LNCAP (cell line): ENCODE measurements at regions not wholly inside any gene's neighbourhood (a gene's known extent, or its start where the extent isn't known, plus 50 kb on each side); places are given as distances from the start of the nearest gene placed in this dataset.

ENCODE experiments used
- TF ChIP-seq, protein P1 (sequence below): fragments of 450-650 bp; IDR thresholded peaks from 2 replicates; pipeline ENCODE4 v1.5.1; 2017; ENCODE audit warnings: mild to moderate bottlenecking

DNA sequence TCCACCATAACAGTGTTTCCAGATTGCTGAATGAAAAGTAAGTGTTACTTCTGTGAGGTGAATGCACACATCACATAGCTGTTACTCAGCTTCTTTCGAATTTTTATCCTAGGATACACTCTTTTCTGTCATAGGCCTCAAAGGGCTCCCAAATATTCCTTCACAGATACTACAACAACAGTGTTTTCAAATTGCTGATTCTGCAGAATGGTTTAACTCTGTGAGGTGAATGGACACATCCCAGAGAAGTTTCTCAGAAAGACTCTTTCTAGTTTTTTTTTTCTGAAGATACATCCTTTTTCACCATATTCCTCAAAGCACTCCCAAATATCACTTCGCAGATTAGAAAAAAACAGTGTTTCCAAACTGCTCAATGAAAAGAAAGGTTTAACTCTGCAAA, 221.1 kb downstream of the OR4A5 start:
- TF ChIP-seq, protein P1, sequence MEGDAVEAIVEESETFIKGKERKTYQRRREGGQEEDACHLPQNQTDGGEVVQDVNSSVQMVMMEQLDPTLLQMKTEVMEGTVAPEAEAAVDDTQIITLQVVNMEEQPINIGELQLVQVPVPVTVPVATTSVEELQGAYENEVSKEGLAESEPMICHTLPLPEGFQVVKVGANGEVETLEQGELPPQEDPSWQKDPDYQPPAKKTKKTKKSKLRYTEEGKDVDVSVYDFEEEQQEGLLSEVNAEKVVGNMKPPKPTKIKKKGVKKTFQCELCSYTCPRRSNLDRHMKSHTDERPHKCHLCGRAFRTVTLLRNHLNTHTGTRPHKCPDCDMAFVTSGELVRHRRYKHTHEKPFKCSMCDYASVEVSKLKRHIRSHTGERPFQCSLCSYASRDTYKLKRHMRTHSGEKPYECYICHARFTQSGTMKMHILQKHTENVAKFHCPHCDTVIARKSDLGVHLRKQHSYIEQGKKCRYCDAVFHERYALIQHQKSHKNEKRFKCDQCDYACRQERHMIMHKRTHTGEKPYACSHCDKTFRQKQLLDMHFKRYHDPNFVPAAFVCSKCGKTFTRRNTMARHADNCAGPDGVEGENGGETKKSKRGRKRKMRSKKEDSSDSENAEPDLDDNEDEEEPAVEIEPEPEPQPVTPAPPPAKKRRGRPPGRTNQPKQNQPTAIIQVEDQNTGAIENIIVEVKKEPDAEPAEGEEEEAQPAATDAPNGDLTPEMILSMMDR, result no peak

DNA sequence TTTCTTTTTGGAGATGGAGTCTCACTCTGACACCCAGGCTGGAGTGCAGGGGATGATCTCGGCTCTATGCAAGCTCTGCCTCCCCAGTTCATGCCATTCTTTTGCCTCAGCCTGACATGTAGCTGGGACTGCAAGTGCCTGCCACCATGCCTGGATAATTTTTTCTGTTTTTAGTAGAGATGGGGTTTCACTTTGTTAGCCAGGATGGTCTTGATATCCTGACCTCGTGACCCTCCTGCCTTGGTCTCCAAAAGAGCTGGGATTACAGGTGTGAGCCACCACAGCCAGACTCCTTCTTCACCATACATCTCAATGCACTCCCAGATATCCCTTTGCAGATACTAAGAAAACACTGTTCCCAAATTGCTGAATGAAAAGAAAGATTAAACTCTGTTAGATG, 224.3 kb downstream of the OR4A5 start:
- TF ChIP-seq, protein P1, result no peak

DNA sequence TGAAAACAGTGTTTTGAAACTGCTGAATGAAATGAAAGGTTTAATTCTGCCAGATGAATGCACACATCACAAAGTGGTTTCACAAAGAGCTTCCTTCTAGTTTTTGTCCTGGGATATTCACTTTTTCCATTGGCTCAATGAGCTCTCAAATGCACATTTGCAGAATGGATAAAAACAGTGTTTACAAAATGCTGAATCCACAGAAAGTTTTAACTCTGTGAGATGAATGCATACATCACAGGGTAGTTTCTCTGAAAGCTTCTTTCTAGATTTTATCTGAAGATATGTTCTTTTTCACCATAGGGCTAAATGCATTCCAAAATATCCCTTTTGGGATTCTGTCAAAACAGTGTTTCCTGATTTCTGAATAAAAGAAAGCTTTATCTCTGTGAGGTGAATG, 237.6 kb downstream of the OR4A5 start:
- TF ChIP-seq, protein P1, result no peak

DNA sequence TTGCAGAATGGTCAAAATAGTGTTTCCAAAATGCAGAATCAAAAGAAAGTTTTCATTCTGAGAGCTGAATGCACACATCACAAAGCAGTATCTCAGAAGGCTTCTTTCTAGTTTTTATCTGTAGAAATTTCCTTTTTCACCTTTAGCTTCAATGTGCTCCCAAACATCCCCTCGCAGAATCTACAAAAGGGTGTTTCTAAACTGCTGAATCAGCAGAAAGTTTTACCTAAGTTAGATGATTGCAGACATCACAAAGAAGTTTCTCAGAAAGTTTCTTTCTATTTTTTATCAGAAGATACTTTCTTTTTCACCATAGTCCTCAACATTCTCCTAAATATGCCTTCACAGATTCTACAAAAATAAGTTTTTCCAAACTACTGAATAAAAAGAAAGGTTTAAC, 239.8 kb downstream of the OR4A5 start:
- TF ChIP-seq, protein P1, result no peak

DNA sequence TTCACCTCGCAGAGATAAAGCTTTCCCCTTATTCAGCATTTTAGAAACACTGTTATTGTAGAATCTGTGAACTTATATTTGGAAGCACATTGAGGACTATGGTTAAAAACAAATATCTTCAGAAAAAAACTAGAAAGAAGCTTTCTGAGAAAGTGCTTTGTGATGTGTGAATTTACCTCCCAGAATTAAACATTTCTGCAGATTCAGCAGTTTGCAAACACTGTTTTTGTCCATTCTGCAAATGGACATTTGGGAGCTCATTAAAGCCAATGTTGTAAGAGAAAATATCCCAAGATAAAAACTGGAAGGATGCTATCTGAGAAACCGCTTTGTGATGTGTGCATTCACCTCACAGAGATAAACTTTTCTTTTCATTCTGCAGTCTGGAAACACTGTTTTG, 272.7 kb downstream of the OR4A5 start:
- TF ChIP-seq, protein P1, result no peak

DNA sequence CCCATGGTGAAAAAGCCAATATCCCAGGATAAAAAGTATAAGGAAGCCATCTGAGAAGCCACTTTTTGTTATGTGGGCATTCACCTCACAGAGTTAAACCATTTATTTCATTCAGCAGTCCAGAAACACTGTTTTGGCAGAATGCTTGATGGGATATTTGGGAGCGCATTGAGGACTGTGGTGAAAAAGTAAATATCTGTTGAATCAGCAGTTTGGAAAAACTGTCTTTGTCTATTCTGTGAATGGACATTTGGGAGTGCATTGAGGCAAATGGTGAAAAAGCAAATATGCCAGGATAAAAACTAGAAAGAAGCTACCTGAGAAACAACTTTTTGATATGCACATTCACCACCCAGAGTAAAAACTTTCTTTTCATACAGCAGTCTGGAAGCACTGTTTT, 276.2 kb upstream of the TRIM48 start:
- TF ChIP-seq, protein P1, result no peak

DNA sequence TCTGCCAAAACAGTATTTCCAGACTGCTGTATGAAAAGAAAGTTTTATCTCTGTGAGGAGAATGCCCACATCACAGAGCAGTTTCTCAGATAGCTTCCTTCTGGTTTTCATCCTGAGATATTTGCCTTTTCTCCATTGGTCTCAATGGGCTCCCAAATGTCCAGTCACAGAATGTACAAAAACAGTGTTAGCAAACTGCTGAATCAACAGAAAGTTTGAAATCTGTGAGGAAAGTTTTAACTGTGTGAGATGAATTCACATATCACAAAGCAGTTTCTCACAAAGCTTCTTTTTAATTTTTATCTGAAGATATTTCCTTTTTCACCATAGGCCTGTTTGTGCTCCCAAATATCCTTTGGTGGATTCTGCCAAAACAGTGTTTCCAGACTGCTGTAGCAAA, 207.2 kb upstream of the TRIM48 start:
- TF ChIP-seq, protein P1, result no peak

DNA sequence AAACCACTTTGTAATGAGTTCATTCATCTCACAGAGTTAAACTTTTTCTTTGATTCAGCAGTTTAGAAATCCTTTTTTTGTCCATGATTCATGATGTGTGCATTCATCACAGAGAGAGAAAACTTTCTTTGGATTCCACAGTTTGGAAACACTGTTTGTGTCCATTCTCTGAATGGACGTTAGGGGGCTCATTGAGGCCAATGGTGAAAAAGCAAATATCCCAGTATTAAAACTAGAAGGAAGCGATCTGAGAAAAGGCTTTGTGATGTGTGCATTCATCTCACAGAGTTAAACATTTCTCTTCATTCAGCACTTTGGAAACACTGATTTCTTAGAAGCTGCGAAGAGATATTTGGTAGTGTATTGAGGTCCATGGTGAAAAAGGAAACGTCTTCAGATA, 155.6 kb upstream of the TRIM48 start:
- TF ChIP-seq, protein P1, result peak; percentile 22; the same call in 1 of the 2 replicates
